ENCODE measurements at regions not wholly inside any gene's neighbourhood (a gene's known extent, or its start where the extent isn't known, plus 50 kb on each side); places are given as distances from the start of the nearest gene placed in this dataset.

DNA sequence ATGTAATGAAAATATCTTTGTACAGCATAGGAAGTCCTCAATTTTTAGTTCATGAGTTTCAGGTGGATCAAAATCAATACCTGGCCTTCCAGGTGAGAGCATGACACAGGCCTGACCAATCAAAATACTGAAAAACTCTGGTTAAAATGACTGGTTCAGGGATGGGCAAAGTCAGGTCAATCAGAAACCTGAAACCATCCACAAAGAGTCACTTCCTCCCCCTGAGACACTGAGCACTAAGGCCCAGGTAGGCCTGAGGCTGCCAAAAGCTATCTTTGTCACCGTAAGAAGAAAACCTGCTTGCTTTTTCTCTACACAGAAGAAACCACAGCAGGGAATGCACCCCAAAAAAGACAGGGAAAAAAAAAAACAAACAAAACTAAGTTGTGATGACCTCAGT is 444.8 kb downstream of the TLR4 start:
- TF ChIP-seq, protein P1, sequence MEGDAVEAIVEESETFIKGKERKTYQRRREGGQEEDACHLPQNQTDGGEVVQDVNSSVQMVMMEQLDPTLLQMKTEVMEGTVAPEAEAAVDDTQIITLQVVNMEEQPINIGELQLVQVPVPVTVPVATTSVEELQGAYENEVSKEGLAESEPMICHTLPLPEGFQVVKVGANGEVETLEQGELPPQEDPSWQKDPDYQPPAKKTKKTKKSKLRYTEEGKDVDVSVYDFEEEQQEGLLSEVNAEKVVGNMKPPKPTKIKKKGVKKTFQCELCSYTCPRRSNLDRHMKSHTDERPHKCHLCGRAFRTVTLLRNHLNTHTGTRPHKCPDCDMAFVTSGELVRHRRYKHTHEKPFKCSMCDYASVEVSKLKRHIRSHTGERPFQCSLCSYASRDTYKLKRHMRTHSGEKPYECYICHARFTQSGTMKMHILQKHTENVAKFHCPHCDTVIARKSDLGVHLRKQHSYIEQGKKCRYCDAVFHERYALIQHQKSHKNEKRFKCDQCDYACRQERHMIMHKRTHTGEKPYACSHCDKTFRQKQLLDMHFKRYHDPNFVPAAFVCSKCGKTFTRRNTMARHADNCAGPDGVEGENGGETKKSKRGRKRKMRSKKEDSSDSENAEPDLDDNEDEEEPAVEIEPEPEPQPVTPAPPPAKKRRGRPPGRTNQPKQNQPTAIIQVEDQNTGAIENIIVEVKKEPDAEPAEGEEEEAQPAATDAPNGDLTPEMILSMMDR (IDR thresholded peaks at IDR 0.05) = no peak
- TF ChIP-seq POLR2A (IDR thresholded peaks at IDR 0.05) (no peak), POLR2AphosphoS5 (IDR thresholded peaks at IDR 0.05) (no peak)

Data from upper lobe of left lung (tissue), 4 donors.